IMR-90 (cell line): ENCODE measurements at regions not wholly inside any gene's neighbourhood (a gene's known extent, or its start where the extent isn't known, plus 50 kb on each side); places are given as distances from the start of the nearest gene placed in this dataset.

Experiments
- ATAC-seq: fragments of 200-7000 bp; cut with Tn5 transposase; 2 replicates; pipeline ENCODE4 v1.9.1; 2020; ENCODE audit warnings: low read depth, mild to moderate bottlenecking, moderate library complexity
- BruUV-seq: library from RNA; stranded (reverse); fragments of 400-500 nt; replicated peaks from 2 replicates; lab custom pipeline; 2021; lab: Mats Ljungman, UMichigan
- CTCF ChIA-PET: fragments of 300-600 bp; formaldehyde crosslinking; extraction: SDS; loops from one replicate; lab custom pipeline; 2021; ENCODE audit warnings: antibody characterized with exemption; lab: Yijun Ruan, JAX
- POLR2A ChIA-PET: fragments of 300-600 bp; sonication (Branson Sonifier 250); formaldehyde crosslinking; loops from one replicate; lab custom pipeline; 2022; ENCODE audit warnings: antibody characterized with exemption; ENCODE audit not compliant: unreplicated experiment; lab: Charles Lee
- DNase-seq: peaks from one replicate; pipeline ENCODE4 v3.0.0; 2013
- H2AFZ ChIP-seq: replicated peaks from 2 replicates; pipeline ENCODE3; 2013; ENCODE audit warnings: low read length, mild to moderate bottlenecking; ENCODE audit not compliant: poor library complexity
- H2AK5ac ChIP-seq: 2 replicates; pipeline ENCODE4 v1.6.1; 2013; ENCODE audit warnings: low read depth, low read length, inconsistent platforms
- H2AK9ac ChIP-seq: replicated peaks from 2 replicates; pipeline ENCODE3; 2013; ENCODE audit warnings: mild to moderate bottlenecking, low read depth, low read length, moderate library complexity; ENCODE audit not compliant: poor library complexity
- H2BK120ac ChIP-seq: 2 replicates; pipeline ENCODE4 v1.6.1; 2013; ENCODE audit warnings: low read depth, low read length, inconsistent platforms
- H2BK15ac ChIP-seq: 3 replicates; pipeline ENCODE4 v1.6.1; 2013; ENCODE audit warnings: low read depth, low read length, inconsistent platforms
- H2BK20ac ChIP-seq: 2 replicates; pipeline ENCODE4 v1.6.1; 2013; ENCODE audit warnings: low read depth, mild to moderate bottlenecking, inconsistent platforms, low read length, moderate library complexity
- H2BK5ac ChIP-seq: 2 replicates; pipeline ENCODE4 v1.6.1; 2013; ENCODE audit warnings: mild to moderate bottlenecking, low read depth, low read length, inconsistent platforms; ENCODE audit not compliant: poor library complexity, severe bottlenecking
- H3K14ac ChIP-seq: replicated peaks from 2 replicates; pipeline ENCODE4 v1.6.1; 2013; ENCODE audit warnings: low read depth, low read length, inconsistent platforms
- H3K18ac ChIP-seq: 2 replicates; pipeline ENCODE4 v1.6.1; 2013; ENCODE audit warnings: low read depth, low read length, control low read depth
- H3K23ac ChIP-seq: 2 replicates; pipeline ENCODE4 v1.6.1; 2013; ENCODE audit warnings: low read depth, low read length, inconsistent platforms
- H3K27ac ChIP-seq: 2 replicates; pipeline ENCODE4 v1.5.1; 2013; ENCODE audit warnings: mild to moderate bottlenecking, control low read depth, low read length; ENCODE audit not compliant: insufficient read depth
- H3K27me3 ChIP-seq: 2 replicates; pipeline ENCODE4 v1.6.1; 2013; ENCODE audit warnings: low read length; ENCODE audit not compliant: control insufficient read depth, insufficient read depth
- H3K36me3 ChIP-seq: 2 replicates; pipeline ENCODE4 v1.6.1; 2013; ENCODE audit warnings: low read length, mixed read lengths; ENCODE audit not compliant: control insufficient read depth, insufficient read depth
- H3K4ac ChIP-seq: 2 replicates; pipeline ENCODE4 v1.6.1; 2013; ENCODE audit warnings: low read depth, low read length, inconsistent platforms
- H3K4me1 ChIP-seq: 2 replicates; pipeline ENCODE4 v1.6.1; 2013; ENCODE audit warnings: low read length, mixed read lengths; ENCODE audit not compliant: control insufficient read depth, insufficient read depth
- H3K4me2 ChIP-seq: 2 replicates; pipeline ENCODE4 v1.6.1; 2013; ENCODE audit warnings: low read depth, mild to moderate bottlenecking, control low read depth, low read length, moderate library complexity
- H3K4me3 ChIP-seq: 2 replicates; pipeline ENCODE4 v1.5.1; 2013; ENCODE audit warnings: low read depth, mild to moderate bottlenecking, control low read depth, low read length, moderate library complexity; ENCODE audit not compliant: insufficient read depth
- H3K56ac ChIP-seq: 2 replicates; pipeline ENCODE4 v1.6.1; 2013; ENCODE audit warnings: low read length, inconsistent platforms; ENCODE audit not compliant: insufficient read depth; ENCODE audit errors: extremely low read depth
- H3K79me1 ChIP-seq, 2 experiments: 2 replicates each; pipeline ENCODE4 v1.6.1; 2013; ENCODE audit warnings: low read length in 2 of 2, inconsistent platforms in 1 of 2, low read depth in 1 of 2
- H3K9ac ChIP-seq: 2 replicates; pipeline ENCODE4 v1.6.1; 2013; ENCODE audit warnings: low read depth, low read length, control low read depth
- H3K9me1 ChIP-seq: 2 replicates; pipeline ENCODE4 v1.6.1; 2013; ENCODE audit warnings: low read length, inconsistent platforms; ENCODE audit not compliant: insufficient read depth
- H3K9me3 ChIP-seq: 2 replicates; pipeline ENCODE4 v1.6.1; 2013; ENCODE audit warnings: low read length; ENCODE audit not compliant: control insufficient read depth, insufficient read depth
- H4K20me1 ChIP-seq: 2 replicates; pipeline ENCODE4 v1.6.1; 2013; ENCODE audit warnings: low read length, inconsistent platforms; ENCODE audit not compliant: insufficient read depth
- H4K5ac ChIP-seq: 2 replicates; pipeline ENCODE4 v1.6.1; 2013; ENCODE audit warnings: mild to moderate bottlenecking, low read depth, low read length, control low read depth
- H4K8ac ChIP-seq, 2 experiments: 2 replicates each; pipeline ENCODE4 v1.6.1; 2013; ENCODE audit warnings: low read depth in 2 of 2, low read length in 2 of 2, control low read depth in 1 of 2, inconsistent platforms in 1 of 2
- H4K91ac ChIP-seq: 2 replicates; pipeline ENCODE4 v1.6.1; 2013; ENCODE audit warnings: low read depth, low read length, inconsistent platforms; ENCODE audit not compliant: insufficient read depth
- BHLHE40 ChIP-seq: fragments of 150-350 bp; IDR thresholded peaks from 2 replicates; pipeline ENCODE4 v1.6.1; 2016; ENCODE audit warnings: mild to moderate bottlenecking, low read depth, low read length
- CEBPB ChIP-seq: IDR thresholded peaks from 2 replicates; pipeline ENCODE4 v1.6.1; 2012; ENCODE audit warnings: low read depth, low read length, improper control_type of control experiment
- FOS ChIP-seq: fragments of 150-350 bp; IDR thresholded peaks from 2 replicates; pipeline ENCODE4 v1.6.1; 2016; ENCODE audit warnings: low read depth, low read length
- MAFK ChIP-seq: IDR thresholded peaks from 2 replicates; pipeline ENCODE4 v1.6.1; 2012; ENCODE audit warnings: low read depth, low read length, improper control_type of control experiment
- NFE2L2 ChIP-seq: fragments of 150-350 bp; IDR thresholded peaks from 2 replicates; pipeline ENCODE4 v1.6.1; 2016; ENCODE audit warnings: low read depth, mild to moderate bottlenecking, low read length
- RCOR1 ChIP-seq: IDR thresholded peaks from 2 replicates; pipeline ENCODE4 v1.6.1; 2012; ENCODE audit warnings: mild to moderate bottlenecking, low read length, improper control_type of control experiment; ENCODE audit not compliant: insufficient replicate concordance
- RFX5 ChIP-seq: IDR thresholded peaks from 2 replicates; pipeline ENCODE4 v1.8.0; 2012; ENCODE audit warnings: low read depth, mild to moderate bottlenecking, low read length, moderate library complexity
- SMC3 ChIP-seq: fragments of 150-350 bp; IDR thresholded peaks from 2 replicates; pipeline ENCODE4 v1.6.1; 2016; ENCODE audit warnings: low read depth, mild to moderate bottlenecking, antibody characterized with exemption, low read length, moderate library complexity
- WGBS, 2 experiments: methylation state at CpG; one replicate each; pipeline versions ENCODE4 v1.1.5 to v1.1.7; 2013; ENCODE audit warnings: missing lambda C conversion rate in 2 of 2; ENCODE audit not compliant: insufficient read length in 1 of 2; ENCODE audit errors: extremely low coverage in 2 of 2; 5-methylcytosine and 5-hydroxymethylcytosine counted together
- dilution Hi-C: fragments of 300-500 bp; cut with HindIII; formaldehyde crosslinking; loops from one replicate; pipeline ENCODE4 v1.14.3; 2018; ENCODE audit warnings: low sequenced_read_pairs; ENCODE audit not compliant: unreplicated experiment
- in situ Hi-C: fragments of 300-500 bp; cut with MboI; formaldehyde crosslinking; loops from 3 replicates; pipeline ENCODE4 v1.14.3; 2019; ENCODE audit warnings: low sequenced_read_pairs, inconsistent platforms, mixed read lengths
- intact Hi-C: fragments of 100-400 bp; cut with micrococcal nuclease; formaldehyde crosslinking; loops from 2 replicates; pipeline ENCODE4 v1.10.0; 2022
- TF ChIP-seq, protein P1 (sequence below): fragments of 150-350 bp; IDR thresholded peaks from 2 replicates; pipeline ENCODE4 v1.6.1; 2016; ENCODE audit warnings: low read depth, mild to moderate bottlenecking, low read length, moderate library complexity, borderline replicate concordance
- TF ChIP-seq, protein P2 (sequence below): conservative IDR thresholded peaks from 2 replicates; pipeline ENCODE4 v1.5.1; 2012; ENCODE audit warnings: mild to moderate bottlenecking, low read depth, low read length, improper control_type of control experiment
- TF ChIP-seq, protein P3 (sequence below): fragments of 150-350 bp; IDR thresholded peaks from 2 replicates; pipeline ENCODE4 v1.6.1; 2017; ENCODE audit warnings: mild to moderate bottlenecking, antibody characterized with exemption, low read length, low read depth

DNA sequence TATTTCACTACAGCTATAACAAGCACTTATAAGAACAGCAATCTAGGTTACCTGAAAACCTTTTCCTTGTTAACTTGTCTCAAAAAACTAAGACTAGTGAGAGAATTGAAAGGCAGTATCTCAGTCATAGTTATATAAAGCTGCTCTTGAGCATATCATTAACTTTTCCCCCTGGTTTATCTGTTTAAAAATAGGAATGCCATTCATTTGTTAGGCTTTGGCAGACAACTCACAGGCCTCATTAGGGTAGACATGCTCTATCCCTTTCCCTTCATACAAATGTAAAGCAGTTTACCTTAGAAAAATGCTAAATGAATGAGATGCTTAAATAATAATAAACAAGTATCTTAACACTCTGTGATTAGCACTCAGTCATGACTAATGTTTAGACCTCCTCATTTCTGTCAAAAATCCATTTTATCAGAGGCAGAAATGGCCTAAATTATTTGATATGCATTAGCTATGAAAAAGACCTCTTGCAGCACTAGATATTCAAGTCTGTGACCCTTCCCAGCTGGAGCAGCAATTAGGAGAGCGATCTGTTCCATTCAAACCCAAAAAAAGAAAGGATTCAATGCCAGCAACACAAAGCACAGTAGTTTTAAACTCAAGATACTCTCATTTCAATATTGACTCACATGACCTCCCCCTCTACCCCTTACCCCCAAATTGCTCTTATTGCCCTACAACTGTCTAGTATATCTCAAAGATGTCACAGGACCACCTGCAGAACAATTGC, 1578.8 kb upstream of the WWC1 start:
- H3K14ac ChIP-seq: no peak overlapping the region
- no peaks in the 10 kb centered on the region for H3K27me3 ChIP-seq
- no TSS peak for BruUV-seq
- H4K91ac ChIP-seq: no peak overlapping the region
- ATAC-seq: no peak
- H3K56ac ChIP-seq: no peak overlapping the region
- no peak overlapping the region for H2BK15ac ChIP-seq
- intact Hi-C loops: no loop called here
- no peak overlapping the region for H4K8ac ChIP-seq
- H3K23ac ChIP-seq: no peak overlapping the region
- no peaks in the 10 kb centered on the region for H3K9me1 ChIP-seq
- ChIA-PET CTCF (no interaction called here), POLR2A (no interaction called here)
- no peak overlapping the region for H2AK5ac ChIP-seq
- H3K18ac ChIP-seq: no peak overlapping the region
- H2AFZ ChIP-seq: no peak overlapping the region
- no peaks in the 10 kb centered on the region for H3K79me1 ChIP-seq
- no peak overlapping the region for H3K4ac ChIP-seq
- TF ChIP-seq, protein P1, sequence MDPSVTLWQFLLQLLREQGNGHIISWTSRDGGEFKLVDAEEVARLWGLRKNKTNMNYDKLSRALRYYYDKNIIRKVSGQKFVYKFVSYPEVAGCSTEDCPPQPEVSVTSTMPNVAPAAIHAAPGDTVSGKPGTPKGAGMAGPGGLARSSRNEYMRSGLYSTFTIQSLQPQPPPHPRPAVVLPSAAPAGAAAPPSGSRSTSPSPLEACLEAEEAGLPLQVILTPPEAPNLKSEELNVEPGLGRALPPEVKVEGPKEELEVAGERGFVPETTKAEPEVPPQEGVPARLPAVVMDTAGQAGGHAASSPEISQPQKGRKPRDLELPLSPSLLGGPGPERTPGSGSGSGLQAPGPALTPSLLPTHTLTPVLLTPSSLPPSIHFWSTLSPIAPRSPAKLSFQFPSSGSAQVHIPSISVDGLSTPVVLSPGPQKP: no peak
- TF ChIP-seq FOS (no peak), RCOR1 (no peak), MAFK (no peak), NFE2L2 (no peak), SMC3 (no peak), RFX5 (no peak), CEBPB (no peak), BHLHE40 (no peak)
- TF ChIP-seq, protein P2, sequence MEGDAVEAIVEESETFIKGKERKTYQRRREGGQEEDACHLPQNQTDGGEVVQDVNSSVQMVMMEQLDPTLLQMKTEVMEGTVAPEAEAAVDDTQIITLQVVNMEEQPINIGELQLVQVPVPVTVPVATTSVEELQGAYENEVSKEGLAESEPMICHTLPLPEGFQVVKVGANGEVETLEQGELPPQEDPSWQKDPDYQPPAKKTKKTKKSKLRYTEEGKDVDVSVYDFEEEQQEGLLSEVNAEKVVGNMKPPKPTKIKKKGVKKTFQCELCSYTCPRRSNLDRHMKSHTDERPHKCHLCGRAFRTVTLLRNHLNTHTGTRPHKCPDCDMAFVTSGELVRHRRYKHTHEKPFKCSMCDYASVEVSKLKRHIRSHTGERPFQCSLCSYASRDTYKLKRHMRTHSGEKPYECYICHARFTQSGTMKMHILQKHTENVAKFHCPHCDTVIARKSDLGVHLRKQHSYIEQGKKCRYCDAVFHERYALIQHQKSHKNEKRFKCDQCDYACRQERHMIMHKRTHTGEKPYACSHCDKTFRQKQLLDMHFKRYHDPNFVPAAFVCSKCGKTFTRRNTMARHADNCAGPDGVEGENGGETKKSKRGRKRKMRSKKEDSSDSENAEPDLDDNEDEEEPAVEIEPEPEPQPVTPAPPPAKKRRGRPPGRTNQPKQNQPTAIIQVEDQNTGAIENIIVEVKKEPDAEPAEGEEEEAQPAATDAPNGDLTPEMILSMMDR: no peak
- TF ChIP-seq, protein P3, sequence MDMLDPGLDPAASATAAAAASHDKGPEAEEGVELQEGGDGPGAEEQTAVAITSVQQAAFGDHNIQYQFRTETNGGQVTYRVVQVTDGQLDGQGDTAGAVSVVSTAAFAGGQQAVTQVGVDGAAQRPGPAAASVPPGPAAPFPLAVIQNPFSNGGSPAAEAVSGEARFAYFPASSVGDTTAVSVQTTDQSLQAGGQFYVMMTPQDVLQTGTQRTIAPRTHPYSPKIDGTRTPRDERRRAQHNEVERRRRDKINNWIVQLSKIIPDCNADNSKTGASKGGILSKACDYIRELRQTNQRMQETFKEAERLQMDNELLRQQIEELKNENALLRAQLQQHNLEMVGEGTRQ: no peak
- H2BK5ac ChIP-seq: no peak overlapping the region
- in situ Hi-C loops: no loop called here
- dilution Hi-C loops: no loop called here
- H3K4me3 ChIP-seq: no peak overlapping the region
- H4K20me1 ChIP-seq: no peaks in the 10 kb centered on the region
- no peak overlapping the region for H3K27ac ChIP-seq
- no peak overlapping the region for H3K9ac ChIP-seq
- 0% methylated on average over 1 of the region's 1 CpG; no CpG with 5 or more reads in 1 of the 2 experiments for WGBS, 2 experiments
- H3K4me1 ChIP-seq: no peaks in the 10 kb centered on the region
- peaks cover 16% of the 10 kb centered on the region for H3K9me3 ChIP-seq
- no peaks in the 10 kb centered on the region for H3K36me3 ChIP-seq
- DNase-seq: no peak
- H2BK20ac ChIP-seq: no peak overlapping the region
- no peak overlapping the region for H2AK9ac ChIP-seq
- H3K4me2 ChIP-seq: no peak overlapping the region
- no peak overlapping the region for H4K5ac ChIP-seq
- no peak overlapping the region for H2BK120ac ChIP-seq
